HEK293 (cell line): ENCODE measurements at regions not wholly inside any gene's neighbourhood (a gene's known extent, or its start where the extent isn't known, plus 50 kb on each side); places are given as distances from the start of the nearest gene placed in this dataset.
A peak's percentile ranks its signal among the peaks of the same experiment; 100 is the strongest.

ENCODE experiments used
- CTCF ChIA-PET: fragments of 350-600 bp; formaldehyde crosslinking; extraction: SDS; loops from one replicate; lab custom pipeline; 2021; ENCODE audit warnings: antibody characterized with exemption; lab: Yijun Ruan, JAX
- POLR2A ChIA-PET: fragments of 300-600 bp; formaldehyde crosslinking; extraction: SDS; loops from one replicate; lab custom pipeline; 2020; ENCODE audit warnings: antibody characterized with exemption, inconsistent platforms; lab: Yijun Ruan, JAX
- H3K27ac ChIP-seq: fragments of 200-500 bp; sonication (Bioruptor generic); 2 replicates; pipeline ENCODE4 v1.5.1; 2014; ENCODE audit warnings: low read depth, low read length, control low read depth, inconsistent platforms; ENCODE audit errors: extremely low read depth
- H3K36me3 ChIP-seq, 2 experiments: fragments of 200-500 bp in 1 of 2; sonication (Bioruptor generic) in 1 of 2; 1 replicate in 1 of 2; 2 replicates in 1 of 2; pipeline ENCODE4 v1.5.1; 2014 to 2017; ENCODE audit warnings: inconsistent platforms in 2 of 2, low read length in 2 of 2; ENCODE audit not compliant: control insufficient read depth in 2 of 2, insufficient read depth in 1 of 2
- H3K4me1 ChIP-seq: fragments of 200-500 bp; sonication (Bioruptor generic); 2 replicates; pipeline ENCODE4 v1.5.1; 2014; ENCODE audit warnings: mild to moderate bottlenecking, low read length, inconsistent platforms; ENCODE audit not compliant: control insufficient read depth, insufficient read depth
- H3K4me3 ChIP-seq: 2 replicates; pipeline ENCODE4 v1.5.1; 2011; ENCODE audit warnings: low read depth, mild to moderate bottlenecking, control low read depth, low read length, moderate library complexity
- H3K9me3 ChIP-seq: fragments of 200-500 bp; sonication (Bioruptor generic); 2 replicates; pipeline ENCODE4 v1.5.1; 2014; ENCODE audit warnings: low read depth, low read length, inconsistent platforms; ENCODE audit not compliant: control insufficient read depth, insufficient read depth
- KLF7 ChIP-seq: fragments of 450-650 bp; formaldehyde crosslinking; IDR thresholded peaks from 2 replicates; pipeline ENCODE4 v1.5.1; 2016; ENCODE audit warnings: missing biosample characterization, missing genetic modification characterization, borderline replicate concordance
- PBX3 ChIP-seq: sonication (generic); formaldehyde crosslinking; IDR thresholded peaks from 2 replicates; pipeline ENCODE4 v1.8.1; 2022; ENCODE audit warnings: mild to moderate bottlenecking, moderate library complexity, missing genetic modification reagents
- PRDM1 ChIP-seq: fragments of 450-650 bp; formaldehyde crosslinking; IDR thresholded peaks from 2 replicates; pipeline ENCODE4; 2016; ENCODE audit warnings: missing biosample characterization, missing genetic modification characterization
- PRDM10 ChIP-seq: fragments of 450-650 bp; formaldehyde crosslinking; IDR thresholded peaks from 2 replicates; pipeline ENCODE4 v1.5.1; 2016; ENCODE audit warnings: missing biosample characterization, missing genetic modification characterization
- SCRT2 ChIP-seq: fragments of 450-650 bp; formaldehyde crosslinking; IDR thresholded peaks from 2 replicates; pipeline ENCODE4 v1.5.1; 2016; ENCODE audit warnings: missing biosample characterization, missing genetic modification characterization
- TCF7L2 ChIP-seq: IDR thresholded peaks from 2 replicates; pipeline ENCODE4 v1.6.1; 2011; ENCODE audit warnings: low read depth, mild to moderate bottlenecking, inconsistent platforms, low read length, moderate library complexity, borderline replicate concordance
- ZBTB17 ChIP-seq: fragments of 450-650 bp; formaldehyde crosslinking; IDR thresholded peaks from 2 replicates; pipeline ENCODE4 v1.5.1; 2016; ENCODE audit warnings: missing biosample characterization, missing genetic modification characterization
- ZNF138 ChIP-seq: fragments of 450-650 bp; formaldehyde crosslinking; IDR thresholded peaks from 2 replicates; pipeline ENCODE4 v1.5.1; 2016; ENCODE audit warnings: missing biosample characterization, missing genetic modification characterization, borderline replicate concordance
- ZNF175 ChIP-seq: fragments of 450-650 bp; formaldehyde crosslinking; IDR thresholded peaks from 2 replicates; pipeline ENCODE4 v1.5.1; 2016; ENCODE audit warnings: missing biosample characterization, missing genetic modification characterization
- ZNF184 ChIP-seq: fragments of 450-650 bp; IDR thresholded peaks from 2 replicates; pipeline ENCODE4 v1.5.1; 2018; ENCODE audit warnings: missing biosample characterization, mild to moderate bottlenecking, missing genetic modification characterization
- ZNF19 ChIP-seq: fragments of 450-650 bp; formaldehyde crosslinking; IDR thresholded peaks from 2 replicates; pipeline ENCODE4; 2016; ENCODE audit warnings: missing biosample characterization, missing genetic modification characterization, low read depth
- ZNF292 ChIP-seq: fragments of 450-650 bp; formaldehyde crosslinking; IDR thresholded peaks from 2 replicates; pipeline ENCODE4 v1.5.1; 2016; ENCODE audit warnings: low read depth, missing biosample characterization, missing genetic modification characterization, borderline replicate concordance
- ZNF488 ChIP-seq: fragments of 450-650 bp; formaldehyde crosslinking; IDR thresholded peaks from 2 replicates; pipeline ENCODE4 v1.5.1; 2016; ENCODE audit warnings: missing biosample characterization, missing genetic modification characterization
- ZNF558 ChIP-seq: fragments of 450-650 bp; formaldehyde crosslinking; IDR thresholded peaks from 2 replicates; pipeline ENCODE4 v1.5.1; 2016; ENCODE audit warnings: missing biosample characterization, missing genetic modification characterization
- ZNF585B ChIP-seq: fragments of 450-650 bp; formaldehyde crosslinking; IDR thresholded peaks from 2 replicates; pipeline ENCODE4 v1.5.1; 2016; ENCODE audit warnings: missing biosample characterization, missing genetic modification characterization
- ZNF623 ChIP-seq: fragments of 450-650 bp; formaldehyde crosslinking; IDR thresholded peaks from 2 replicates; pipeline ENCODE4 v1.5.1; 2016; ENCODE audit warnings: missing biosample characterization, missing genetic modification characterization
- ZNF629 ChIP-seq: fragments of 450-650 bp; formaldehyde crosslinking; IDR thresholded peaks from 2 replicates; pipeline ENCODE4 v1.5.1; 2017; ENCODE audit warnings: missing biosample characterization, missing genetic modification characterization
- TF ChIP-seq, protein P1 (sequence below): fragments of 450-650 bp; formaldehyde crosslinking; IDR thresholded peaks from 2 replicates; pipeline ENCODE4 v1.5.1; 2017; ENCODE audit warnings: missing biosample characterization, missing genetic modification characterization
- TF ChIP-seq, protein P2 (sequence below): fragments of 450-650 bp; formaldehyde crosslinking; conservative IDR thresholded peaks from 2 replicates; pipeline ENCODE4 v1.5.1; 2016; ENCODE audit warnings: low read depth, missing biosample characterization, missing genetic modification characterization

DNA sequence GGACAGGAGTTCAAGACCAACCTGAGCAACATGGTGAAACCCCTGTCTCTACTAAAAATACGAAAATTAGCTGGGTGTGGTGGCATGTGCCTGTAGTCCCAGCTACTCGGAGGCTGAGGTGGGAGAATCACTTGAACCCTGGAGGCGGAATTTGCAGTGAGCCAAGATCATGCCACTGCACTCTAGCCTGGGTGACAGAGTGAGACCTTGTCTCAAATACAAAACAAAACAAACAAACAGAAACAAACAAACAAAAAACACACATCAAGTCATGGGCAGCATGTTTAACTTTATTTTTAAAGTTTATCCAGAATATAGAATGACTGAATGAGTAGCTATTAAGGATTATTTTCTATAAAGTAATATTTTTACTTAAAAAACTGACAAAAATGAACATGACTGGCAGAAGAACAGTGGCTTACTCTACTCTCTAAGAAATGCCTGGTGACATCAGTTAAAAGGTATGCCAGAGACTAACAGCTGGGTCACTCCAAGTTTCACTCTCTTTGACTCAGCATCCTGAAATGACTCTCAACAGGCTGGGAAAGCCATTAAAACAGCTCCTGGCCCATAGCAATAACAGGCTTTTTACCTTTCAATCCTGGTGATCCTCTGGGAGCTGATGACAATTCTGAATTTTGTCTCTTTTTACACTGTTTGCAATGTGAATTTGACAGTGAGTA, 66.1 kb upstream of the FOXN2 start:
- Histone ChIP-seq H3K36me3 (no peaks in the 10 kb centered on the region), H3K27ac (no peak overlapping the region), H3K4me3 (no peak overlapping the region), H3K9me3 (no peaks in the 10 kb centered on the region), H3K4me1 (0 out of 2 replicates have a peak, but pooled peaks cover 11% of the 10 kb centered on the region)
- CTCF ChIA-PET, result interaction anchor here (0.6 kb wide), 1 partner anchor 78 kb away, joined by 3 read pairs; no protein-coding TSS in a partner anchor
- POLR2A ChIA-PET, result no interaction called here
- no peak for TF ChIP-seq ZNF585B
- TF ChIP-seq SCRT2, result peak; percentile 88
- TF ChIP-seq, protein P1, sequence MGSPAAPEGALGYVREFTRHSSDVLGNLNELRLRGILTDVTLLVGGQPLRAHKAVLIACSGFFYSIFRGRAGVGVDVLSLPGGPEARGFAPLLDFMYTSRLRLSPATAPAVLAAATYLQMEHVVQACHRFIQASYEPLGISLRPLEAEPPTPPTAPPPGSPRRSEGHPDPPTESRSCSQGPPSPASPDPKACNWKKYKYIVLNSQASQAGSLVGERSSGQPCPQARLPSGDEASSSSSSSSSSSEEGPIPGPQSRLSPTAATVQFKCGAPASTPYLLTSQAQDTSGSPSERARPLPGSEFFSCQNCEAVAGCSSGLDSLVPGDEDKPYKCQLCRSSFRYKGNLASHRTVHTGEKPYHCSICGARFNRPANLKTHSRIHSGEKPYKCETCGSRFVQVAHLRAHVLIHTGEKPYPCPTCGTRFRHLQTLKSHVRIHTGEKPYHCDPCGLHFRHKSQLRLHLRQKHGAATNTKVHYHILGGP (tag by site-specific recombination), result peak; percentile 54; the same call in 1 of the 2 replicates
- TF ChIP-seq ZBTB17 (tag by site-specific recombination), result peak; percentile 62
- TF ChIP-seq PRDM1 (tag by site-specific recombination), result peak; percentile 77
- no peak for TF ChIP-seq ZNF292 (tag by site-specific recombination)
- TF ChIP-seq PRDM10 (tag by site-specific recombination), result peak; percentile 28; the same call in 1 of the 2 replicates
- TF ChIP-seq ZNF629 (tag by site-specific recombination), result 0 out of 2 replicates have a peak, but pooled peaks have one; percentile 28
- TF ChIP-seq ZNF558 (tag by site-specific recombination), result no peak
- 0 out of 2 replicates have a peak, but pooled peaks have one; percentile 42 for TF ChIP-seq ZNF184 (tag by site-specific recombination)

DNA sequence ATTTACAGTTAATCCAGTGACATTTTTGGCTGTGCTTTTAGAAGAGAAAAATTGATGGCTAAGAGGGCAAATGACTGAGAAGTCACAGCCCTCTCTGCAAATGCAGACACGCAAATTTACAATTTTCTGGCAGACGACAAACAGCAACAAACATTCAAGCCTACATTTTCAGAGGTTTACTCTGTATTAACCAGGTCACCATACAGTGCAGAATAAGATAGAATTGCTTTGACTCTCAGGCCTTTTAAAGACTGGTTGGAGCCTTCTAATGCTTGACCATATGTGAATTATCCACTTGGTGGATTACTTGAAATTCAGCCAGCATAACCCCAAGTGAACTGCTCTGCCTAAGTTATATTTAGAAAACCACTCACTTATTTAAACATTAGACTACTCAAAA, 65.5 kb upstream of the FOXN2 start:
- CTCF ChIA-PET, result interaction anchor here (1.0 kb wide), 1 partner anchor 102 kb away, joined by 3 read pairs; no protein-coding TSS in a partner anchor

More for the DNA sequence above, 65.5 kb upstream of the FOXN2 start:
- Histone ChIP-seq H3K36me3 (no peaks in the 10 kb centered on the region), H3K9me3 (no peaks in the 10 kb centered on the region), H3K4me3 (no peak overlapping the region), H3K27ac (no peak overlapping the region), H3K4me1 (0 out of 2 replicates have a peak, but pooled peaks cover 11% of the 10 kb centered on the region)
- TF ChIP-seq ZNF138 (tag by site-specific recombination) (no peak), ZNF488 (tag by site-specific recombination) (no peak), ZNF19 (tag by site-specific recombination) (no peak), ZNF175 (tag by site-specific recombination) (no peak), ZNF623 (tag by site-specific recombination) (no peak), ZNF184 (tag by site-specific recombination) (no peak), KLF7 (tag by site-specific recombination) (no peak), PBX3 (CRISPR knock-in tag) (no peak), TCF7L2 (no peak)
- TF ChIP-seq, protein P2, sequence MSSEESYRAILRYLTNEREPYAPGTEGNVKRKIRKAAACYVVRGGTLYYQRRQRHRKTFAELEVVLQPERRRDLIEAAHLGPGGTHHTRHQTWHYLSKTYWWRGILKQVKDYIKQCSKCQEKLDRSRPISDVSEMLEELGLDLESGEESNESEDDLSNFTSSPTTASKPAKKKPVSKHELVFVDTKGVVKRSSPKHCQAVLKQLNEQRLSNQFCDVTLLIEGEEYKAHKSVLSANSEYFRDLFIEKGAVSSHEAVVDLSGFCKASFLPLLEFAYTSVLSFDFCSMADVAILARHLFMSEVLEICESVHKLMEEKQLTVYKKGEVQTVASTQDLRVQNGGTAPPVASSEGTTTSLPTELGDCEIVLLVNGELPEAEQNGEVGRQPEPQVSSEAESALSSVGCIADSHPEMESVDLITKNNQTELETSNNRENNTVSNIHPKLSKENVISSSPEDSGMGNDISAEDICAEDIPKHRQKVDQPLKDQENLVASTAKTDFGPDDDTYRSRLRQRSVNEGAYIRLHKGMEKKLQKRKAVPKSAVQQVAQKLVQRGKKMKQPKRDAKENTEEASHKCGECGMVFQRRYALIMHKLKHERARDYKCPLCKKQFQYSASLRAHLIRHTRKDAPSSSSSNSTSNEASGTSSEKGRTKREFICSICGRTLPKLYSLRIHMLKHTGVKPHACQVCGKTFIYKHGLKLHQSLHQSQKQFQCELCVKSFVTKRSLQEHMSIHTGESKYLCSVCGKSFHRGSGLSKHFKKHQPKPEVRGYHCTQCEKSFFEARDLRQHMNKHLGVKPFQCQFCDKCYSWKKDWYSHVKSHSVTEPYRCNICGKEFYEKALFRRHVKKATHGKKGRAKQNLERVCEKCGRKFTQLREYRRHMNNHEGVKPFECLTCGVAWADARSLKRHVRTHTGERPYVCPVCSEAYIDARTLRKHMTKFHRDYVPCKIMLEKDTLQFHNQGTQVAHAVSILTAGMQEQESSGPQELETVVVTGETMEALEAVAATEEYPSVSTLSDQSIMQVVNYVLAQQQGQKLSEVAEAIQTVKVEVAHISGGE, result no peak
- POLR2A ChIA-PET, result no interaction called here
